DND-41 (cell line): ENCODE measurements at regions not wholly inside any gene's neighbourhood (a gene's known extent, or its start where the extent isn't known, plus 50 kb on each side); places are given as distances from the start of the nearest gene placed in this dataset.
A peak's percentile ranks its signal among the peaks of the same experiment; 100 is the strongest.

Experiments
- ATAC-seq: fragments of 200-7000 bp; cut with Tn5 transposase; 3 replicates; pipeline ENCODE4 v1.9.1; 2021; ENCODE audit warnings: low read depth; ENCODE audit not compliant: insufficient read depth
- DNase-seq: peaks from one replicate; pipeline ENCODE4 v3.0.0-alpha.2; 2020
- H2AFZ ChIP-seq: 2 replicates; pipeline ENCODE4 v1.6.0; 2012; ENCODE audit warnings: low read depth, low read length
- H3K27ac ChIP-seq: 2 replicates; pipeline ENCODE4 v1.5.1; 2012; ENCODE audit warnings: low read length, inconsistent platforms
- H3K27me3 ChIP-seq: fragments of 200-600 bp; sonication (generic); 2 replicates; pipeline ENCODE4 v1.6.0; 2012; ENCODE audit warnings: low read length, mild to moderate bottlenecking, inconsistent platforms; ENCODE audit not compliant: insufficient read depth, poor library complexity
- H3K36me3 ChIP-seq: 2 replicates; pipeline ENCODE4 v1.5.1; 2012; ENCODE audit warnings: low read length, inconsistent platforms; ENCODE audit not compliant: insufficient read depth
- H3K4me1 ChIP-seq: 2 replicates; pipeline ENCODE4 v1.5.1; 2012; ENCODE audit warnings: mild to moderate bottlenecking, low read length; ENCODE audit not compliant: insufficient read depth
- H3K4me2 ChIP-seq: 2 replicates; pipeline ENCODE4 v1.6.0; 2012; ENCODE audit warnings: mild to moderate bottlenecking, moderate library complexity, low read length, inconsistent platforms; ENCODE audit not compliant: insufficient read depth
- H3K4me3 ChIP-seq, 2 experiments: fragments of 200-600 bp in 1 of 2; shearing (Covaris generic) in 1 of 2; 2 replicates each; pipeline ENCODE4 v1.5.1; 2012 to 2016; ENCODE audit warnings: inconsistent platforms in 2 of 2, low read length in 2 of 2, mild to moderate bottlenecking in 2 of 2, low read depth in 1 of 2, moderate library complexity in 1 of 2
- H3K79me2 ChIP-seq: 2 replicates; pipeline ENCODE4 v1.6.0; 2012; ENCODE audit warnings: low read length, inconsistent platforms; ENCODE audit not compliant: insufficient read depth
- H3K9ac ChIP-seq: 2 replicates; pipeline ENCODE4 v1.6.0; 2012; ENCODE audit warnings: low read depth, mild to moderate bottlenecking, inconsistent platforms, low read length, moderate library complexity
- H3K9me3 ChIP-seq: 2 replicates; pipeline ENCODE4 v1.5.1; 2012; ENCODE audit warnings: low read length, moderate library complexity, mild to moderate bottlenecking, inconsistent platforms; ENCODE audit not compliant: insufficient read depth, severe bottlenecking
- H4K20me1 ChIP-seq: 2 replicates; pipeline ENCODE4 v1.6.0; 2012; ENCODE audit warnings: low read length; ENCODE audit not compliant: insufficient read depth
- CTCF ChIP-seq: IDR thresholded peaks from 2 replicates; pipeline ENCODE4 v1.5.1; 2012; ENCODE audit warnings: borderline replicate concordance, low read length, moderate library complexity, mild to moderate bottlenecking; ENCODE audit not compliant: poor library complexity, severe bottlenecking; ENCODE audit errors: extremely low read depth
- EZH2 ChIP-seq: IDR thresholded peaks from 3 replicates; pipeline ENCODE4 v1.6.1; 2012; ENCODE audit warnings: borderline replicate concordance, low read depth, mild to moderate bottlenecking, moderate library complexity, low read length, inconsistent platforms; ENCODE audit not compliant: severe bottlenecking

DNA sequence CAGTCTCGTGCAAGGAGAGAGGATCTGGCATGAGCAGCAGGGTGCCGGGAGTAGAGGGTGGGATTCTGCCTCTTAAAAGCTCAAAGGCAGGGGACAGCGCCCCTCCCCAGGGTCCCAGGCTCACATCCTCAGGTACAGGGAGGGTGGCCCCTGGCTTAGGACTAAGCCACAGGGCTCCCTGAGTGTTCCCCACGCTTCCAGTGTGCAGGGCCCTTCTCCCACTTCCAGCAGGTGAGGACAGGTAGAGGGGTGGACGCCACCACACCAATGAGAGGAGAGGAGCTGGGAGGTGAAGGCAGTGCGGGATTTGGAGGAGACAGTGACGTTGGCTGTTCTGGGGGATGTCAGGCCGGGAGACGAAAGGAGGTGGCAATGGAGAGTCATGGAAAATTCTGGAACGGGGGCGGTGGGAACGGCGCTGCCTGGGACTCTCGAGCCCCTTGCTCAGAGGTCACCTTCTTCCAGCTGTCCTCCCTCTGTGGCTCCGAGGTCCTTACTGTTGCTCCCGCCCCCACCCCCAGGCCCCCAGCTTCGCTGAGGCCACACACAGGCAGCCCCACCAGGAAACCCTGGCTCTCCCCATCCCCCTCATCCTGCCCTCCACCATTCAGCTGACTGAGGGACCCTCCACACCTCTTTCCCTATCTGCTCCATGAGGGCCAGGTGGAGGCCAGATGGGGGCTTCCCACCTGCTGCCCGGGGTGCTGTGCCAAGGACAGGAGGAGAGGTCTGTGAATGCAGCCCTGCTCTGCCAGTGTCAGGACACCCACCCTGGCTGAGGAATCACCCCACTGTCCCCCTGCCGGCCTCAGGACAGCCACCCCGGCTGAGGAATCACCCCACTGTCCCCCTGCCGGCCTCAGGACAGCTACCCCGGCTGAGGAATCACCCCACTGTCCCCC lies 57.7 kb upstream of the ACSF3 start:
- no peaks in the 10 kb centered on the region for H3K79me2 ChIP-seq
- ATAC-seq (no peak), DNase-seq (no peak)
- H4K20me1 ChIP-seq = peaks cover 17% of the 10 kb centered on the region
- no peak overlapping the region for H3K4me2 ChIP-seq
- H2AFZ ChIP-seq = no peak overlapping the region
- no peak for TF ChIP-seq CTCF
- no peak overlapping the region for H3K4me3 ChIP-seq
- no peak overlapping the region for H3K27ac ChIP-seq
- no peaks in the 10 kb centered on the region for H3K9me3 ChIP-seq
- no peak overlapping the region for H3K9ac ChIP-seq
- no peaks in the 10 kb centered on the region for H3K36me3 ChIP-seq
- H3K4me1 ChIP-seq = peaks cover 40% of the 10 kb centered on the region
- no peaks in the 10 kb centered on the region for H3K27me3 ChIP-seq

GRCh38 chr16:89036776-89037175 lies 56.9 kb upstream of the ACSF3 start:
- no peak for DNase-seq
- Histone ChIP-seq H3K9me3 (no peaks in the 10 kb centered on the region), H3K4me1 (peaks cover 31% of the 10 kb centered on the region)

DNA sequence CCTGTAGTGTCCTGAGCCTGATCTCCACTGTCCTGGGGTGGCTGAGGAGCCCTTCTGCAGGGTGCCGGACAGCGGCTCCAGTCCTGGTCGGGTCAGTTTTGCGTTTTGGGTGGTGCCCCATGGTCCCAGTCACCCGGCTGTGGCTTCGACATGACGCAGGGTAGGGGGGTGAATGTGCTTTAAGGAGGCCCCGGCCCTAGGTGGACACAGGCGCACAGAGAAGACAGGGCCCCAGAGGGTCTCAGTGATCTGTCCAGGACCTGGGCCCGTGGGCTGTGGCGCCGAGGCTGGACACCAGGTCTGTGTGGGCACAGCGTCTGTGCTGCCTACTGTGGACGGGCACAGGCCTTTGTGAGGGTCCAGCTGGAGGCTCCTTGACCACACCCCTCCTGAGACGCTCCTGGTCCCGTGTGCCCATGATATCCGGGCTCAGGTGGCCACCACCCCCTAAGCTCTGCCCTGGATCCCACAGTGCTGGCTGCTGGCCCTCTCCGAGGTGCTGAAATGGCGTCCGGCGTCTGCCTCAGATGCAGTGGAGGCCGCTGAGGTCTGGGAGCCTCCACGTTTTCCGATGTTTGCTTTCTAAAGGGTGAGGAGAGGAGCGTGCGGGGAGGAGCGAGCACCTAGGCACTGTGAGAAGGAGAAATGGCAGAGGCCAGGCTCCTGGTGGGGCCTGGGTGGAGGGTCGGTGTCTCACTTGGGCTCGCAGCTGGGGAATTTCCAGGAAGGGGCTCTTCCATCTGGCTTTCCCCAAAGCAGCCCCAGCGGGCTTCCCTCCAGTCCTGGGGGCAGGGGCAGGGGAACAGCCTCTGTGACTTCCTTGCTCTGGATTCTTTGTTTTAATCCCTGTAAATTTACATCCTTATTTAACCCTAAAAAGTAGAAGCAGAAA lies 56.1 kb upstream of the ACSF3 start:
- Histone ChIP-seq H3K79me2 (no peaks in the 10 kb centered on the region), H3K9me3 (no peaks in the 10 kb centered on the region), H4K20me1 (peaks cover 21% of the 10 kb centered on the region), H3K27me3 (no peaks in the 10 kb centered on the region), H3K4me3 (no peak overlapping the region), H2AFZ (no peak overlapping the region), H3K4me1 (peaks cover 24% of the 10 kb centered on the region), H3K9ac (no peak overlapping the region), H3K36me3 (no peaks in the 10 kb centered on the region), H3K4me2 (no peak overlapping the region), H3K27ac (no peak overlapping the region)
- no peak for TF ChIP-seq CTCF
- no peak for TF ChIP-seq EZH2
- DNase-seq (peak; percentile 79), ATAC-seq (peak; percentile 92)

More at GRCh38 chr16:89036776-89037175, 56.9 kb upstream of the ACSF3 start:
- Histone ChIP-seq H3K27ac (no peak overlapping the region), H3K79me2 (no peaks in the 10 kb centered on the region), H3K36me3 (no peaks in the 10 kb centered on the region), H3K4me2 (no peak overlapping the region), H4K20me1 (peaks cover 21% of the 10 kb centered on the region), H2AFZ (no peak overlapping the region), H3K27me3 (no peaks in the 10 kb centered on the region), H3K4me3 (no peak overlapping the region), H3K9ac (no peak overlapping the region)
- TF ChIP-seq CTCF (no peak), EZH2 (no peak)
- no peak for ATAC-seq
